ENCODE measurements at regions not wholly inside any gene's neighbourhood (a gene's known extent, or its start where the extent isn't known, plus 50 kb on each side); places are given as distances from the start of the nearest gene placed in this dataset.

- ATAC-seq = no peak
- no peak for TF ChIP-seq CTCF (IDR thresholded peaks at IDR 0.05 in 4 of 5, conservative IDR thresholded peaks at IDR 0.05 in 1 of 5)
- TF ChIP-seq POLR2A (IDR thresholded peaks at IDR 0.05) = no peak
- intact Hi-C loops (cut with DNase I; ENCODE audit: low total_unique reads) = no loop called here
- no peak for DNase-seq
- in situ Hi-C loops (cut with MboI; ENCODE audit: low sequenced_read_pairs in 4 of 4) = no loop called here
- Histone ChIP-seq H3K4me1 (no peaks in the 10 kb centered on the region), H3K27me3 (no peaks in the 10 kb centered on the region), H3K4me3 (no peak overlapping the region), H3K36me3 (no peaks in the 10 kb centered on the region), H3K9me3 (no peaks in the 10 kb centered on the region), H3K27ac (no peak overlapping the region)
Measured at GRCh38 chr11:97157221-97157740, 767.5 kb downstream of the JRKL start.

- in situ Hi-C loops (cut with MboI; ENCODE audit: low sequenced_read_pairs in 4 of 4) (no loop called here), intact Hi-C loops (cut with DNase I; ENCODE audit: low total_unique reads) (no loop called here)
- no peak for ATAC-seq
- Histone ChIP-seq H3K4me3 (no peak overlapping the region), H3K4me1 (no peaks in the 10 kb centered on the region), H3K36me3 (no peaks in the 10 kb centered on the region), H3K27ac (no peak overlapping the region), H3K9me3 (no peaks in the 10 kb centered on the region), H3K27me3 (no peaks in the 10 kb centered on the region)
- TF ChIP-seq CTCF (IDR thresholded peaks at IDR 0.05 in 4 of 5, conservative IDR thresholded peaks at IDR 0.05 in 1 of 5) (no peak), POLR2A (IDR thresholded peaks at IDR 0.05) (no peak)
- DNase-seq = no peak
Measured at GRCh38 chr11:97158243-97158642, 768.4 kb downstream of the JRKL start.

- TF ChIP-seq CTCF (IDR thresholded peaks at IDR 0.05 in 4 of 5, conservative IDR thresholded peaks at IDR 0.05 in 1 of 5) = no peak
- no peak for TF ChIP-seq POLR2A (IDR thresholded peaks at IDR 0.05)
- in situ Hi-C loops (cut with MboI; ENCODE audit: low sequenced_read_pairs in 4 of 4) = no loop called here
- Histone ChIP-seq H3K27me3 (no peaks in the 10 kb centered on the region), H3K4me1 (no peaks in the 10 kb centered on the region), H3K9me3 (no peaks in the 10 kb centered on the region), H3K27ac (no peak overlapping the region), H3K4me3 (no peak overlapping the region), H3K36me3 (no peaks in the 10 kb centered on the region)
- no peak for ATAC-seq
- no peak for DNase-seq
- intact Hi-C loops (cut with DNase I; ENCODE audit: low total_unique reads) = no loop called here
Measured at GRCh38 chr11:97163631-97164191, 773.9 kb downstream of the JRKL start.

- Histone ChIP-seq H3K36me3 (no peaks in the 10 kb centered on the region), H3K4me3 (no peak overlapping the region), H3K9me3 (no peaks in the 10 kb centered on the region), H3K27me3 (no peaks in the 10 kb centered on the region), H3K4me1 (peaks cover 0 to 10% of the 10 kb centered on the region in 2 donors), H3K27ac (no peak overlapping the region)
- ATAC-seq = no peak
- TF ChIP-seq POLR2A (IDR thresholded peaks at IDR 0.05) = no peak
- TF ChIP-seq CTCF (IDR thresholded peaks at IDR 0.05 in 4 of 5, conservative IDR thresholded peaks at IDR 0.05 in 1 of 5) = no peak
- intact Hi-C loops (cut with DNase I; ENCODE audit: low total_unique reads) = no loop called here
- no peak for DNase-seq
- in situ Hi-C loops (cut with MboI; ENCODE audit: low sequenced_read_pairs in 4 of 4) = no loop called here
Measured at GRCh38 chr11:97201743-97202612, 812.2 kb downstream of the JRKL start.

All from gastrocnemius medialis (tissue), 4 donors.